ENCODE measurements at regions not wholly inside any gene's neighbourhood (a gene's known extent, or its start where the extent isn't known, plus 50 kb on each side); places are given as distances from the start of the nearest gene placed in this dataset.

GRCh38 chr1:25030012-25030411 lies 99.9 kb upstream of the RUNX3 start:
- TF ChIP-seq CTCF (IDR thresholded peaks at IDR 0.05) = no peak

- no peak for TF ChIP-seq CTCF (IDR thresholded peaks at IDR 0.05)
Measured at GRCh38 chr1:25028907-25029599, 99.0 kb upstream of the RUNX3 start.

- no peak for TF ChIP-seq CTCF (IDR thresholded peaks at IDR 0.05)
Measured at GRCh38 chr1:25028587-25028906, 98.5 kb upstream of the RUNX3 start.

GRCh38 chr1:25027822-25028586 lies 97.9 kb upstream of the RUNX3 start:
- TF ChIP-seq CTCF (IDR thresholded peaks at IDR 0.05) = no peak

GRCh38 chr1:25026730-25027450 lies 96.8 kb upstream of the RUNX3 start:
- no peak for TF ChIP-seq CTCF (IDR thresholded peaks at IDR 0.05)

GRCh38 chr1:25026304-25026703 lies 96.2 kb upstream of the RUNX3 start:
- TF ChIP-seq CTCF (IDR thresholded peaks at IDR 0.05) = no peak

- no peak for TF ChIP-seq CTCF (IDR thresholded peaks at IDR 0.05)
Measured at GRCh38 chr1:25024615-25025350, 94.7 kb upstream of the RUNX3 start.

All from LNCAP (cell line).